PC-3 (cell line): ENCODE measurements at regions not wholly inside any gene's neighbourhood (a gene's known extent, or its start where the extent isn't known, plus 50 kb on each side); places are given as distances from the start of the nearest gene placed in this dataset.

Source experiments
- EZH2 ChIP-seq: fragments of 300-600 bp; sonication (generic); IDR thresholded peaks from one replicate; pipeline ENCODE4 v1.6.1; 2017; ENCODE audit warnings: antibody characterized with exemption, mild to moderate bottlenecking, low read length; ENCODE audit not compliant: unreplicated experiment
- TF ChIP-seq, protein P1 (sequence below): fragments of 300-600 bp; sonication (generic); conservative IDR thresholded peaks from 2 replicates; pipeline ENCODE4 v1.5.1; 2017; ENCODE audit warnings: antibody characterized with exemption, low read depth, mild to moderate bottlenecking, low read length

DNA sequence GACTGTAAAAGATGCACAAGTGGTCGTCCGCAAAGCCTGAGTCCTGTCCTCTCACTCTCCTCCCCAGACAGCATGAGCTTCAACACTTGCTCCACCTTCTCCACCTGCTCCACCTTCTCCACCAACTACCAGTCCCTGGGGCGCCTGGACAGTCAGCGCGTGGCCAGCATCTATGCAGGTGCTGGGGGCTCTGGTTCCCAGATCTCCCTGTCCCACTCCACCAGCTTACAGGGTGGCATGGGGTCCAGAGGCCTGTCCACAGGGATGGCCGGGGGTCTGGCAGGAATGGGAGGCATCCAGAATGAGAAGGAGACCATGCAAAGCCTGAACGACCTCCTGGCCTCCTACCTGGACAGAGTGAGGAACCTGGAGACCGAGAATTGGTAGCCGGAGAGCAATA lies 162.2 kb upstream of the NT5E start:
- TF ChIP-seq, protein P1, sequence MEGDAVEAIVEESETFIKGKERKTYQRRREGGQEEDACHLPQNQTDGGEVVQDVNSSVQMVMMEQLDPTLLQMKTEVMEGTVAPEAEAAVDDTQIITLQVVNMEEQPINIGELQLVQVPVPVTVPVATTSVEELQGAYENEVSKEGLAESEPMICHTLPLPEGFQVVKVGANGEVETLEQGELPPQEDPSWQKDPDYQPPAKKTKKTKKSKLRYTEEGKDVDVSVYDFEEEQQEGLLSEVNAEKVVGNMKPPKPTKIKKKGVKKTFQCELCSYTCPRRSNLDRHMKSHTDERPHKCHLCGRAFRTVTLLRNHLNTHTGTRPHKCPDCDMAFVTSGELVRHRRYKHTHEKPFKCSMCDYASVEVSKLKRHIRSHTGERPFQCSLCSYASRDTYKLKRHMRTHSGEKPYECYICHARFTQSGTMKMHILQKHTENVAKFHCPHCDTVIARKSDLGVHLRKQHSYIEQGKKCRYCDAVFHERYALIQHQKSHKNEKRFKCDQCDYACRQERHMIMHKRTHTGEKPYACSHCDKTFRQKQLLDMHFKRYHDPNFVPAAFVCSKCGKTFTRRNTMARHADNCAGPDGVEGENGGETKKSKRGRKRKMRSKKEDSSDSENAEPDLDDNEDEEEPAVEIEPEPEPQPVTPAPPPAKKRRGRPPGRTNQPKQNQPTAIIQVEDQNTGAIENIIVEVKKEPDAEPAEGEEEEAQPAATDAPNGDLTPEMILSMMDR: no peak
- no peak for TF ChIP-seq EZH2
